Chondrocyte (in vitro differentiated cells): ENCODE measurements at regions not wholly inside any gene's neighbourhood (a gene's known extent, or its start where the extent isn't known, plus 50 kb on each side); places are given as distances from the start of the nearest gene placed in this dataset.
"Not testable (repeated sequence)": the region's sequence is repeated elsewhere in the genome, so short reads cannot be mapped to it uniquely, and the experiment has no call there.

Experiments
- DNase-seq: peaks from one replicate; pipeline ENCODE4 v3.0.0; 2021; ENCODE audit warnings: mixed read lengths, low spot score
- H3K27ac Mint-ChIP-seq: one replicate; pipeline ENCODE4 v1.8.0; 2021; ENCODE audit warnings: mild to moderate bottlenecking, moderate library complexity, mixed read lengths; ENCODE audit not compliant: unreplicated experiment
- H3K27me3 Mint-ChIP-seq: 2 replicates; pipeline ENCODE4 v1.8.0; 2021; ENCODE audit warnings: low read depth, mixed read lengths
- H3K36me3 Mint-ChIP-seq: 2 replicates; pipeline ENCODE4 v1.8.0; 2021; ENCODE audit warnings: low read depth, mixed read lengths
- H3K4me1 Mint-ChIP-seq: 2 replicates; pipeline ENCODE4 v1.8.0; 2021; ENCODE audit warnings: low read depth, mild to moderate bottlenecking, mixed read lengths
- H3K4me3 Mint-ChIP-seq: one replicate; pipeline ENCODE4 v1.8.0; 2021; ENCODE audit warnings: mild to moderate bottlenecking, moderate library complexity, mixed read lengths; ENCODE audit not compliant: unreplicated experiment
- H3K9me3 Mint-ChIP-seq: 2 replicates; pipeline ENCODE4 v1.8.0; 2021; ENCODE audit warnings: low read depth, mixed read lengths
- CTCF ChIP-seq: fragments of 200-600 bp; sonication (generic); IDR thresholded peaks from 2 replicates; pipeline ENCODE4 v1.5.0; 2021; ENCODE audit warnings: antibody characterized with exemption, mild to moderate bottlenecking, moderate library complexity

GRCh38 chr9:74066128-74066527 is 431.0 kb upstream of the RORB start:
- Mint-ChIP-seq H3K4me3 (no peak overlapping the region), H3K27ac (no peak overlapping the region), H3K4me1 (no peaks in the 10 kb centered on the region), H3K36me3 (no peaks in the 10 kb centered on the region), H3K9me3 (peaks cover 7% of the 10 kb centered on the region), H3K27me3 (peaks cover 1% of the 10 kb centered on the region)
- TF ChIP-seq CTCF, result no peak
- no peak for DNase-seq

DNA sequence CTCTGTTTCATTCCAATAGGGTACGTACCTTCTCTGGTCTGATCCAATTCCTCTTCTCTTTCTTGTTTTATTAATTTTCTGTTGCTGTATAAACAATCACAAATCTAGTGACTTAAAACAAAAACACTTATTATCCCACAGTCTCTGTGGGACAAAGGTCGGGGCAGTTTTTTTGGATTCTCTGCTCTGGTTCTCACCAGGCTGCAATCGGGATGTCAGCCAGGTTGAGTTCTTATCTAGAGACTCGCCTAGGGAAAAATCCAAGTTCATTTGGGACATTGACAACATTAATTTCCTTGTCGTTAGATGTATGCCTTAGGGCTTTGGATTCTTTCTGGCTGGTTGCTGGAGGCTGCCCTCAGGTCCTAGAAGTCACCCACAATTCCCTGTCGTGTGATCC is 430.5 kb upstream of the RORB start:
- no peak for TF ChIP-seq CTCF
- Mint-ChIP-seq H3K9me3 (peaks cover 10% of the 10 kb centered on the region), H3K4me3 (no peak overlapping the region), H3K27me3 (peaks cover 1% of the 10 kb centered on the region), H3K27ac (no peak overlapping the region), H3K4me1 (no peaks in the 10 kb centered on the region), H3K36me3 (peaks cover 1% of the 10 kb centered on the region)
- DNase-seq, result no peak

GRCh38 chr9:74071502-74071901 is 425.6 kb upstream of the RORB start:
- peaks cover 2% of the 10 kb centered on the region for H3K36me3 Mint-ChIP-seq
- TF ChIP-seq CTCF, result no peak
- no peak overlapping the region for H3K27ac Mint-ChIP-seq
- no peak for DNase-seq
- peaks cover 27% of the 10 kb centered on the region for H3K9me3 Mint-ChIP-seq
- no peak overlapping the region for H3K4me3 Mint-ChIP-seq
- no peaks in the 10 kb centered on the region for H3K4me1 Mint-ChIP-seq
- H3K27me3 Mint-ChIP-seq, result peaks cover 1% of the 10 kb centered on the region

DNA sequence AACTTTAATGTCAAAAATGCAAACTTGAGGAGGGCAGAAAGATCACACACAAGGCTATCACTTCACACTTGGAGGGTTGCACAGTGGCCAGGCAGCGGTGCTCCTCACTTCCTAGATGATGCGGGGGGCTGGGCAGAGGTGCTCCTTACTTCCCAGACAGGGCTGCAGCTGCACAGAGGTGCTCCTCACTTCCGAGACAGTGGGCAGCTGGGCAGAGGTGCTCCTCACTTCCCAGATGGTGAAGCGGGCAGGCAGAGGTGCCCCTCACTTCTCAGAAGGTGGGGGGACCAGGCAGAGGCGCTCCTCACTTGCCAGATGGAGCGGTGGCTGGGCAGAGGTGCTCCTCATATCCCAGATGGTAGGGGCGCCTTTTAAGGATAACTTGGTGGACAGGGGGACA is 423.2 kb upstream of the RORB start:
- no peak overlapping the region for H3K27ac Mint-ChIP-seq
- H3K4me3 Mint-ChIP-seq, result no peak overlapping the region
- no peaks in the 10 kb centered on the region for H3K27me3 Mint-ChIP-seq
- H3K4me1 Mint-ChIP-seq, result no peaks in the 10 kb centered on the region
- no peak for DNase-seq
- peaks cover 29% of the 10 kb centered on the region for H3K9me3 Mint-ChIP-seq
- peaks cover 2% of the 10 kb centered on the region for H3K36me3 Mint-ChIP-seq
- no peak for TF ChIP-seq CTCF

DNA sequence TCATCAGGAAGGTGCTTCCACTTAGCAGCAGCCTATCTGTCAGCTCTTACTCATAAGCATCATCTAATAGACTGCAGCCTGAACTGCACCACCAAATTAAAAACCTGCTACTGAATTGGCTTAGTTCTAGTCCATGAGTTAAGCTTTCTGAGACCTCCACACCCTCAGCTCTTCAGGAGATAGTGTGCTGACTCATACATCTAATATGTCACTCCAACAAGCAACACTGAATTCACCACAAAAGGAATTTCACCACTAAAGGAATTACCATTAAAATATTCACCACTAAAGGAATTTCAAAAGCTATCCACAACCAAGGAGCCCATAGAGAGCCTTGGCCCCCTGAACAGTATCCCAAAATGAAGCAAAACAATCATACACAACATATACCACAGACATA is 418.5 kb upstream of the RORB start:
- no peak overlapping the region for H3K27ac Mint-ChIP-seq
- no peak overlapping the region for H3K4me3 Mint-ChIP-seq
- no peaks in the 10 kb centered on the region for H3K36me3 Mint-ChIP-seq

DNA sequence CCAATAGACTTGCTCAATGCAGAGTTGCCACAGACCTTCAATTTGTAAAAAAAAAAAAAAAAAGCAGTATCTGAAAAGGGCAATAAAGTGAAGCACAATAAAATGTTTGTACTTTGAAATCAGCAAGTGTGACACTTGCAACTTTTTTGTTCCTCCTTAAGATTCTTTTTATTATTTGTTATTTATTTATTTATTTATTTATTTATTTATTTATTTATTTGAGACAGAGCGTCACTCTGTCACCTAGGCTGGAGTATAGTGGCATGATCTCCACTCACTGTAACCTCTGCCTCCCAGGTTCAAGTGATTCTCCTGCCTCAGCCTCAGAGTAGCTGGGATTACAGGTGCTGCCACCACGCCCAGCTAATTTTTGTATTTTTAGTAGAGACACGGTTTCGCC is 416.5 kb upstream of the RORB start:
- not testable (repeated sequence) for DNase-seq, H3K36me3 Mint-ChIP-seq, H3K4me1 Mint-ChIP-seq, H3K27me3 Mint-ChIP-seq, H3K27ac Mint-ChIP-seq, H3K9me3 Mint-ChIP-seq, H3K4me3 Mint-ChIP-seq

More for the DNA sequence above, 418.5 kb upstream of the RORB start:
- H3K27me3 Mint-ChIP-seq, result peaks cover 2% of the 10 kb centered on the region
- no peaks in the 10 kb centered on the region for H3K4me1 Mint-ChIP-seq
- DNase-seq, result no peak
- peaks cover 8% of the 10 kb centered on the region for H3K9me3 Mint-ChIP-seq
- TF ChIP-seq CTCF, result no peak
